ENCODE measurements at regions not wholly inside any gene's neighbourhood (a gene's known extent, or its start where the extent isn't known, plus 50 kb on each side); places are given as distances from the start of the nearest gene placed in this dataset.

GRCh38 chr5:37994729-37995128 lies 154.9 kb upstream of the GDNF start:
- DNase-seq = no peak
- POLR2A ChIA-PET = no interaction called here
- H3K27ac Mint-ChIP-seq = no peak overlapping the region
- H3K4me3 Mint-ChIP-seq = no peak overlapping the region
- no peaks in the 10 kb centered on the region for H3K36me3 Mint-ChIP-seq
- H3K4me1 Mint-ChIP-seq (ENCODE audit: low read depth) = no peaks in the 10 kb centered on the region
- intact Hi-C loops (cut with micrococcal nuclease) = no loop called here
- H3K27me3 Mint-ChIP-seq = no peaks in the 10 kb centered on the region
- H3K9me3 Mint-ChIP-seq = no peaks in the 10 kb centered on the region
- CTCF ChIA-PET = no interaction called here

DNA sequence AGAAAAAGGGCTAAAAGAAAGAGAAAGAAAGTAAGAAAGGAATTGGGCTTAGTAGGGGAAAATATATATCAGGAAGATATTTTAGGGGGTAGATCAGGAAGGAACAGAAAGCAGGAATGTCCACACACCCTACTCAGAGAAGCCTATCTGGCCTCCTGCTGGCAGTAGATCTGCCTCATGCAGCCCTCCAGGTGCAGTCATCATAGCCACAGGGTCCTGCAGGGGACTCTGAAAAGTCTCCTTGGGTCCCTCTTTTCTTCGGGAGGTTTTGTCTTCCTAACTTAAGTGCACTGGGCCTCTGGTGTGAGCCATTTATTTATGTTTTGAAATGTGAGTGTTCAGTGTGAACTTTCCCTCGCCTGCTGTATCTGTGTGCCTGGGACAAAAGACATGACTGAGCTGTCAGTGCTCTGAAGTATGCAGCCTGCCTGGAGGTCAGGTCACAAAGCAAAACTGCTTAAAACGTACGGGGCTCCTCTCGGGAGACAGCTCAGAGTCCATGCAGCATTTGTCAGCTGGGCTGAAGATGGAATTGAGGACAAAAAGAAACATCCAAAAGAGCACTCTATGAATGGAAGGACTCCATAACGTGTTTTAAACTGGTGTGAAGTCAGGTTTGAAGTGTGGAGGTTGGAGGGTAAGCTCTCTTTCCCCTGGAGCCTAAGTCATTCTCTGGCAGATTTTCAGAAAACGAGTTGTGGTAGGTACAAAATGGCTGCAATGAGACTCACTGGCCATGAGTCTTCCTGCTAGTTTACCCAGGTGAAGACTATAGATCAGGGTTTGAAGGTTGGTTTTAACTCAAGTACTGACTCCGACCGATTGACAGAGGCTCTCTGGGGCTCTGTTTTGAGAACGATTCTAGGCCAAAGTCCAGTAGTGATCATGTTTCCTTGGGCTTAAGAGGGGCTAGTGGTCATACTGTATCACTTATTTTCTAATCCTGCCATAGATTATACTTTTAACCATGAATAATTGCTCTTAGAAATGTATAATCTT lies 151.8 kb upstream of the GDNF start:
- Mint-ChIP-seq H3K27ac (no peak overlapping the region), H3K4me3 (no peak overlapping the region), H3K4me1 (ENCODE audit: low read depth) (no peaks in the 10 kb centered on the region), H3K9me3 (no peaks in the 10 kb centered on the region), H3K36me3 (no peaks in the 10 kb centered on the region), H3K27me3 (no peaks in the 10 kb centered on the region)
- DNase-seq = no peak
- intact Hi-C loops (cut with micrococcal nuclease) = no loop called here
- CTCF ChIA-PET = no interaction called here
- POLR2A ChIA-PET = no interaction called here

- DNase-seq = no peak
- intact Hi-C loops (cut with micrococcal nuclease) = no loop called here
- CTCF ChIA-PET = no interaction called here
- POLR2A ChIA-PET = no interaction called here
- H3K27ac Mint-ChIP-seq = no peak overlapping the region
- H3K36me3 Mint-ChIP-seq = no peaks in the 10 kb centered on the region
- H3K27me3 Mint-ChIP-seq = no peaks in the 10 kb centered on the region
- no peaks in the 10 kb centered on the region for H3K4me1 Mint-ChIP-seq (ENCODE audit: low read depth)
- H3K9me3 Mint-ChIP-seq = no peaks in the 10 kb centered on the region
- no peak overlapping the region for H3K4me3 Mint-ChIP-seq
Measured at GRCh38 chr5:37989884-37990283, 150.0 kb upstream of the GDNF start.

GRCh38 chr5:37988454-37989046 lies 148.7 kb upstream of the GDNF start:
- H3K27me3 Mint-ChIP-seq = no peaks in the 10 kb centered on the region
- DNase-seq = no peak
- H3K36me3 Mint-ChIP-seq = no peaks in the 10 kb centered on the region
- no peak overlapping the region for H3K4me3 Mint-ChIP-seq
- H3K4me1 Mint-ChIP-seq (ENCODE audit: low read depth) = no peaks in the 10 kb centered on the region
- no peak overlapping the region for H3K27ac Mint-ChIP-seq
- no peaks in the 10 kb centered on the region for H3K9me3 Mint-ChIP-seq
- CTCF ChIA-PET = no interaction called here
- POLR2A ChIA-PET = no interaction called here
- intact Hi-C loops (cut with micrococcal nuclease) = no loop called here

- intact Hi-C loops (cut with micrococcal nuclease) = no loop called here
- no peaks in the 10 kb centered on the region for H3K36me3 Mint-ChIP-seq
- DNase-seq = no peak
- H3K27ac Mint-ChIP-seq = no peak overlapping the region
- H3K9me3 Mint-ChIP-seq = peaks cover 2% of the 10 kb centered on the region
- no peak overlapping the region for H3K4me3 Mint-ChIP-seq
- no peaks in the 10 kb centered on the region for H3K27me3 Mint-ChIP-seq
- ChIA-PET POLR2A (no interaction called here), CTCF (no interaction called here)
- no peaks in the 10 kb centered on the region for H3K4me1 Mint-ChIP-seq (ENCODE audit: low read depth)
Measured at GRCh38 chr5:37984300-37984699, 144.5 kb upstream of the GDNF start.

DNA sequence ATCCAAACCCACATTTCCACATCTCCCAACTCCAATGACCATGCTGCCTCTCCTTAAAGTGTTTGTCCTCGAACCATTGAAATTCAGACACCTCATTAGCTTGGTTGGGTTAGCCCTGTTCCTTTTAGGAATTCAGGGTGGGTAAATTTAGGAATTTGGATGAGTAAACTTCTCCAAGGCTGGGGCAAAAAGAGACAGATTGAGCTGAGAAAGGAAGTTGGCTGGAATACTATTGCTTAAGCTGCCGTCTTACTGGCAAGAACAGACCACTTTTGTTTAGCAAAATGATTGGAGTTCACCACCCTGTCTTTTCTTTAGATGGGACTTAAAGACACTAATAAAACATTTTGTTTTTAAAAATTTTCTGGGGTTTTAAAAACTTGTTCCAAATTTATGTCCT lies 143.6 kb upstream of the GDNF start:
- DNase-seq = no peak
- H3K36me3 Mint-ChIP-seq = no peaks in the 10 kb centered on the region
- H3K4me3 Mint-ChIP-seq = no peak overlapping the region
- H3K9me3 Mint-ChIP-seq = peaks cover 2% of the 10 kb centered on the region
- no peak overlapping the region for H3K27ac Mint-ChIP-seq
- ChIA-PET POLR2A (no interaction called here), CTCF (no interaction called here)
- H3K27me3 Mint-ChIP-seq = no peaks in the 10 kb centered on the region
- intact Hi-C loops (cut with micrococcal nuclease) = no loop called here
- no peaks in the 10 kb centered on the region for H3K4me1 Mint-ChIP-seq (ENCODE audit: low read depth)

DNA sequence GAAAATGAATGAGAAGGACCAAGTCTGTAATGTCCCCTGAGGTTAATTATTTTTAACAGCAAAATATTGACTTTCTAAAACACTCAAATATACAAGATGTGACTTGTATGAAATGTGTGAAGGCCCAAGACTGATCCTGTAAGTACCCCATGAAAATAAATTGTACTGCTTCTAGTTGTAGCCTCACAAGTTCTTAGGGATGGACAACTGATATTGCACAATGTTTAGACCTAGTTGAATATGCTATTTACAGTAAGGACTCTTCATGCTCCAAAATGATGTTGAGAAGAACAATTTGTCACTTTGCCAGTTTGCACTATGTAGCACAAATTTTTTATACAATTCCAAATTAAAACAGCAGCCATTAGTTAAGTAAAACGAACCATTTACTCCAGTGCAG lies 139.7 kb upstream of the GDNF start:
- H3K36me3 Mint-ChIP-seq = no peaks in the 10 kb centered on the region
- H3K4me3 Mint-ChIP-seq = no peak overlapping the region
- no peak for DNase-seq
- no peaks in the 10 kb centered on the region for H3K4me1 Mint-ChIP-seq (ENCODE audit: low read depth)
- ChIA-PET POLR2A (no interaction called here), CTCF (no interaction called here)
- no peak overlapping the region for H3K27ac Mint-ChIP-seq
- intact Hi-C loops (cut with micrococcal nuclease) = no loop called here
- H3K9me3 Mint-ChIP-seq = peaks cover 2% of the 10 kb centered on the region
- no peaks in the 10 kb centered on the region for H3K27me3 Mint-ChIP-seq

GRCh38 chr5:37975531-37975930 lies 135.7 kb upstream of the GDNF start:
- Mint-ChIP-seq H3K4me1 (ENCODE audit: low read depth) (no peaks in the 10 kb centered on the region), H3K27ac (no peak overlapping the region), H3K36me3 (no peaks in the 10 kb centered on the region), H3K27me3 (no peaks in the 10 kb centered on the region), H3K9me3 (peaks cover 1% of the 10 kb centered on the region), H3K4me3 (no peak overlapping the region)
- DNase-seq = no peak
- intact Hi-C loops (cut with micrococcal nuclease) = no loop called here
- POLR2A ChIA-PET = no interaction called here
- CTCF ChIA-PET = no interaction called here

DNA sequence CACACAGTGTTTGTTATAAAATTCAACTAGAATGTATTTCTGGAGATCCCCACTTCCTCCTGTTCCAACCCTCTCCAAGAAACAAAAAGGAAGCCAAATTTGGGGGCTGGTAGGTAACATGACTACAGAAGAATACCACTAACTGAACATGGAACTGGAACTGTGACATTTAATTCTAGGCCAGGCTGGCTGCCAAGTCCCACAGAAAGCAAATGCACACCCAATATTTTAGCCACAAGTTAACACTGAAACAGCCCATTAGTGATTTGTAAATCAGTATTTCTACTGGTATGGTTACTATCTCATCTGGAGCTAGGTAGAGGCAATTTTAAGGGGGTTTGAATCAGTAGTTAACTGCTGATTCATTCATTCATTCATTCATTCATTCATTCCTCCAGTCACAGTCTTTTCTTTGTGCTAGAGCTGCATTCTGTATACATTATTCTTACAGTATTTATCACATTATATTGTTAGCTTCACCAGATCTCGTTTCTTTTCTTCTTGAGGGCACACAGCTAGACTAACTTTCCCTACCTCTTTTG lies 131.7 kb upstream of the GDNF start:
- intact Hi-C loops (cut with micrococcal nuclease) = no loop called here
- Mint-ChIP-seq H3K9me3 (no peaks in the 10 kb centered on the region), H3K27ac (no peak overlapping the region), H3K4me1 (ENCODE audit: low read depth) (no peaks in the 10 kb centered on the region), H3K36me3 (no peaks in the 10 kb centered on the region), H3K4me3 (no peak overlapping the region), H3K27me3 (no peaks in the 10 kb centered on the region)
- ChIA-PET CTCF (no interaction called here), POLR2A (no interaction called here)
- no peak for DNase-seq

GRCh38 chr5:37966871-37967270 lies 127.0 kb upstream of the GDNF start:
- Mint-ChIP-seq H3K4me1 (ENCODE audit: low read depth) (no peaks in the 10 kb centered on the region), H3K36me3 (no peaks in the 10 kb centered on the region), H3K27me3 (no peaks in the 10 kb centered on the region), H3K4me3 (no peak overlapping the region), H3K9me3 (no peaks in the 10 kb centered on the region), H3K27ac (no peak overlapping the region)
- ChIA-PET CTCF (no interaction called here), POLR2A (no interaction called here)
- DNase-seq = no peak
- intact Hi-C loops (cut with micrococcal nuclease) = no loop called here

DNA sequence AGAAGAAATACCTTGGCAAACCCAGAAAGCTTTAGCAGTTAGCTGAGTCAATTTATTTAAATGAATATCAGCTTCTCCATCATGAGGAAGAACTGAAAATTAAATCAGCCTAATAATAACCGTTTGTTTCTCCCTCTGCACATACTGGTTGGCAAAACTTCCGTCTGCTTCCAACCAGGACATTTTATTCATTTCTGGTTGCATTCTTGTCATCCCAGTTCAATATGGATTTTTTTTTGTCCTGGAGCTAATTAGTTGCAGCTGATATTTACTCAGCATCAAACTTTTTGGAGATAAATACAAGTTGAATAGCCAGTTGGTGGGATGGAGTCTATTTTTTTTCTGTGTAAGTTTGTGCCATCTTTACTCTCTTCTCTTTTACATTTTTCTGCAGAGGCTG lies 126.5 kb upstream of the GDNF start:
- no peaks in the 10 kb centered on the region for H3K9me3 Mint-ChIP-seq
- no peak for DNase-seq
- POLR2A ChIA-PET = no interaction called here
- no peak overlapping the region for H3K27ac Mint-ChIP-seq
- H3K4me3 Mint-ChIP-seq = no peak overlapping the region
- H3K4me1 Mint-ChIP-seq (ENCODE audit: low read depth) = no peaks in the 10 kb centered on the region
- no peaks in the 10 kb centered on the region for H3K36me3 Mint-ChIP-seq
- H3K27me3 Mint-ChIP-seq = no peaks in the 10 kb centered on the region
- CTCF ChIA-PET = no interaction called here
- intact Hi-C loops (cut with micrococcal nuclease) = no loop called here

- ChIA-PET CTCF (no interaction called here), POLR2A (no interaction called here)
- no peaks in the 10 kb centered on the region for H3K27me3 Mint-ChIP-seq
- no peaks in the 10 kb centered on the region for H3K4me1 Mint-ChIP-seq (ENCODE audit: low read depth)
- DNase-seq = no peak
- intact Hi-C loops (cut with micrococcal nuclease) = no loop called here
- H3K4me3 Mint-ChIP-seq = no peak overlapping the region
- peaks cover 23% of the 10 kb centered on the region for H3K9me3 Mint-ChIP-seq
- no peaks in the 10 kb centered on the region for H3K36me3 Mint-ChIP-seq
- no peak overlapping the region for H3K27ac Mint-ChIP-seq
Measured at GRCh38 chr5:37962389-37962788, 122.5 kb upstream of the GDNF start.

- intact Hi-C loops (cut with micrococcal nuclease) = no loop called here
- H3K27ac Mint-ChIP-seq = no peak overlapping the region
- H3K27me3 Mint-ChIP-seq = no peaks in the 10 kb centered on the region
- no peak for DNase-seq
- ChIA-PET POLR2A (no interaction called here), CTCF (no interaction called here)
- peaks cover 23% of the 10 kb centered on the region for H3K9me3 Mint-ChIP-seq
- H3K4me3 Mint-ChIP-seq = no peak overlapping the region
- H3K4me1 Mint-ChIP-seq (ENCODE audit: low read depth) = no peaks in the 10 kb centered on the region
- no peaks in the 10 kb centered on the region for H3K36me3 Mint-ChIP-seq
Measured at GRCh38 chr5:37957218-37957617, 117.4 kb upstream of the GDNF start.

Data from activated CD4-positive, alpha-beta memory T cell treated with anti-CD3 and anti-CD28 coated beads for 36 hours (primary cell).